ENCODE measurements at regions not wholly inside any gene's neighbourhood (a gene's known extent, or its start where the extent isn't known, plus 50 kb on each side); places are given as distances from the start of the nearest gene placed in this dataset.
"Not testable (repeated sequence)": the region's sequence is repeated elsewhere in the genome, so short reads cannot be mapped to it uniquely, and the experiment has no call there.

DNA sequence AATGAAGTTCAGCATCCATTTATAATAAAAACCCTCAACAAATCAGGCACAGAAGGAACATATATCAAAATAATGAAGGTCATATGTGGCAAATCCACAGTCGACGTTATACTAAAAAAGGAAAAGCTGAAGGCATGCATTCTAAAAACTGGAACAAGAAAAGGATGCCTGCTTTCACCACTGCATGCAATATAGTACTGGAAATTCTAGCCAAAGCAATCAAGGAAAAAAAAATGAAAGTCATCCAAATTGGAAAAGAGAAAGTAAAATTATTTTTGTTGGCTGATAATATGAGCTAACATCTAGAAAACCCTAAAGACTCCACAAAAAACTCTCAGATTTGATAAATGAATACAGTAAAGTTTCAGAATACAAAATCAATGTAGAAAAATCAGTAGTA, 1123.2 kb downstream of the TBL1XR1 start:
- no peak overlapping the region for H3K9ac ChIP-seq (ENCODE audit: low read depth, low read length)
- no peaks in the 10 kb centered on the region for H3K9me3 ChIP-seq (ENCODE audit: insufficient read depth, low read depth, low read length)
- H3K27ac ChIP-seq (ENCODE audit: low read depth, low read length) = no peak overlapping the region
- H3K4me3 ChIP-seq (ENCODE audit: low read length) = no peak overlapping the region
- H3K36me3 ChIP-seq (ENCODE audit: insufficient read depth, low read length) = no peaks in the 10 kb centered on the region
- H3K27me3 ChIP-seq (ENCODE audit: insufficient read depth, low read length) = no peaks in the 10 kb centered on the region
- 97% methylated on average over 2 of the region's 2 CpGs for WGBS
- H3K4me1 ChIP-seq (ENCODE audit: insufficient read depth, low read length) = no peaks in the 10 kb centered on the region

DNA sequence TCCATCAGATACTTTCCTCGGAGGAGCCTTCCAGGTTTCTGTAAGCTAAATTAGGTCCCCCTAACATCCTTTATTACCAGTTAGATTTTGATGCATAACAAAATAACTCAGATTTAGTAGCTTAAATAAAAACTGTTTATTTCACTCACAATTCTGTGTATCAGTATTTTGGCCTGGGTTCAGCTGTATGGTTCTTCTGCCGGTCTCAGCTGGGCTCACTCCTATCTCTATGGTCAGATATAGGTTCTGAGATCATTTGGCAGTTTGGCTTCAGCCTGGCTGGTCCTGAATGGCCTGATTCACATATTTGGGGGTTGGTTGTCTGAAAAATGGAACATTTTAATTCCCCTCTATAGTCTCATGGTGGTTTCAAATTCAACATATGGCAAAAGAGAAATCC, 1125.3 kb downstream of the TBL1XR1 start:
- Histone ChIP-seq H3K36me3 (ENCODE audit: insufficient read depth, low read length) (no peaks in the 10 kb centered on the region), H3K27ac (ENCODE audit: low read depth, low read length) (no peak overlapping the region), H3K9ac (ENCODE audit: low read depth, low read length) (no peak overlapping the region), H3K4me3 (ENCODE audit: low read length) (no peak overlapping the region), H3K4me1 (ENCODE audit: insufficient read depth, low read length) (no peaks in the 10 kb centered on the region), H3K9me3 (ENCODE audit: insufficient read depth, low read depth, low read length) (no peaks in the 10 kb centered on the region), H3K27me3 (ENCODE audit: insufficient read depth, low read length) (no peaks in the 10 kb centered on the region)
- 95% methylated on average over 2 of the region's 2 CpGs for WGBS

DNA sequence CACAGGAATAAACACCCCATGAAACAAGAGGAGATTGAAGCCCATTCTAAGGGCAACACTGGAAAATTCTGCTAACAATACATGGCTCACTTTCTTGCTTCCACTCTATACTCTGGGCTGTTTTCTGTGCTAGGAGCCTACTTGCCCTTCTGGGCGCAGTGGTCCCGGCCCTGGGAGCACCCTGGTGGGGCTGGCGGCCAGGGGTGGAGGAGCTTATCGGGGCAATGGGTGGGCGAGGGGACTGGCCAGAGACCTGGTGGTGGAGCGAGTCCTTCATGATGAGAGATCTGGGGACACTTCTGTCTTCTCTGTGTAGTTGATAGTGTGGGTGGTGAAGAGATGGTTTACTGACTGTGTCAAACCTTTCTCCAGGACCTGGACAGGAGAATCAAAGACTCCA, 1128.5 kb downstream of the TBL1XR1 start:
- Histone ChIP-seq H3K9ac (ENCODE audit: low read depth, low read length) (no peak overlapping the region), H3K4me1 (ENCODE audit: insufficient read depth, low read length) (no peaks in the 10 kb centered on the region), H3K27ac (ENCODE audit: low read depth, low read length) (no peak overlapping the region), H3K27me3 (ENCODE audit: insufficient read depth, low read length) (no peaks in the 10 kb centered on the region), H3K9me3 (ENCODE audit: insufficient read depth, low read depth, low read length) (no peaks in the 10 kb centered on the region), H3K36me3 (ENCODE audit: insufficient read depth, low read length) (no peaks in the 10 kb centered on the region), H3K4me3 (ENCODE audit: low read length) (no peak overlapping the region)
- WGBS = 97% methylated on average over 6 of the region's 6 CpGs

- H3K4me1 ChIP-seq (ENCODE audit: insufficient read depth, low read length) = peaks cover 4% of the 10 kb centered on the region
- H3K4me3 ChIP-seq (ENCODE audit: low read length) = no peak overlapping the region
- H3K9me3 ChIP-seq (ENCODE audit: insufficient read depth, low read depth, low read length) = peaks cover 7% of the 10 kb centered on the region
- no peak overlapping the region for H3K27ac ChIP-seq (ENCODE audit: low read depth, low read length)
- H3K9ac ChIP-seq (ENCODE audit: low read depth, low read length) = no peak overlapping the region
- H3K27me3 ChIP-seq (ENCODE audit: insufficient read depth, low read length) = no peaks in the 10 kb centered on the region
- no peaks in the 10 kb centered on the region for H3K36me3 ChIP-seq (ENCODE audit: insufficient read depth, low read length)
Observed at GRCh38 chr3:176058856-176059255, 1138.4 kb downstream of the TBL1XR1 start.

DNA sequence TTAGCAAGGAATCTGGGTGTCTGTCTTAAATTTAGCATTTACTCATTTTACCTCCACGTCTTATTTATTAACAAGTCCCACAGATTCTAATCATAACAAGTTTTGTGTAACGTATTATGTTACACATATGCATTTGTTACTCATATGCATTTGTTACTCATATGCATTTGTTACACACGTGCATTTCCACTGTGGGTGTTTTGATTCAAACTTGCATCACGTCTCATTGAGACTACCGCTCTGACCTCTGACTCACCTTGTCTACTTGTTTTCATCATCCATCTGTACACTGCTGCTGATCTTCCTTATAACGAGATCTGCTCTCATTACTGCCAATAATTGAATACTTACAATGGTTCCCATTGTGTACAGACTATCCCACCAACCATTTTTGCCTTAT, 1141.4 kb downstream of the TBL1XR1 start:
- Histone ChIP-seq H3K27me3 (ENCODE audit: insufficient read depth, low read length) (no peaks in the 10 kb centered on the region), H3K4me3 (ENCODE audit: low read length) (no peak overlapping the region), H3K9ac (ENCODE audit: low read depth, low read length) (no peak overlapping the region), H3K9me3 (ENCODE audit: insufficient read depth, low read depth, low read length) (peaks cover 4% of the 10 kb centered on the region), H3K36me3 (ENCODE audit: insufficient read depth, low read length) (no peaks in the 10 kb centered on the region), H3K4me1 (ENCODE audit: insufficient read depth, low read length) (peaks cover 4% of the 10 kb centered on the region), H3K27ac (ENCODE audit: low read depth, low read length) (no peak overlapping the region)
- 95% methylated on average over 5 of the region's 6 CpGs for WGBS

GRCh38 chr3:176051766-176052165, 1145.5 kb downstream of the TBL1XR1 start:
- Histone ChIP-seq H3K27me3 (ENCODE audit: insufficient read depth, low read length) (no peaks in the 10 kb centered on the region), H3K9ac (ENCODE audit: low read depth, low read length) (no peak overlapping the region), H3K9me3 (ENCODE audit: insufficient read depth, low read depth, low read length) (no peaks in the 10 kb centered on the region), H3K36me3 (ENCODE audit: insufficient read depth, low read length) (no peaks in the 10 kb centered on the region), H3K4me3 (ENCODE audit: low read length) (no peak overlapping the region), H3K4me1 (ENCODE audit: insufficient read depth, low read length) (no peaks in the 10 kb centered on the region), H3K27ac (ENCODE audit: low read depth, low read length) (no peak overlapping the region)
- 100% methylated on average over 4 of the region's 7 CpGs for WGBS

- no peaks in the 10 kb centered on the region for H3K9me3 ChIP-seq (ENCODE audit: insufficient read depth, low read depth, low read length)
- 88% methylated on average over 2 of the region's 2 CpGs for WGBS
Observed at GRCh38 chr3:176046703-176047102, 1150.6 kb downstream of the TBL1XR1 start.

DNA sequence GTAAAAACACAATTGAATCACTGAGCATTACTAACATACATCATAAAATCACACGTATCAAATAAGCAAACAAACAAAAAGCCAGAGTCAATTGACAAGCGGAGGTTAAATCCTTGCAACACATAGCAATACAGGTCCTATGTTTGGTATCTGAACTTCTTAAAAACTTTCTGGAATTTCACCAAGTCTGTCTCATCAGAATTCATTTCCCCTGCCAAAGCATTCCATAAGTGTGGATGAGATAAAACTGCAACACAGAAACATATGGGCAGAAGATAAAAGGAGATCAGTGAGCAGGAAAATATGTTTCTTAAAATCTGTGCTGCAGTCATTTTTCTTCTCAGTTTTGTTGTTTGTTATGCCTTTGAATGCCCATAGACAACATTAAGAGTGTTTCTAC, 1155.5 kb downstream of the TBL1XR1 start:
- H3K4me3 ChIP-seq (ENCODE audit: low read length) = no peak overlapping the region
- no peaks in the 10 kb centered on the region for H3K4me1 ChIP-seq (ENCODE audit: insufficient read depth, low read length)
- WGBS = 92% methylated on average over 2 of the region's 2 CpGs
- H3K27me3 ChIP-seq (ENCODE audit: insufficient read depth, low read length) = no peaks in the 10 kb centered on the region
- no peaks in the 10 kb centered on the region for H3K36me3 ChIP-seq (ENCODE audit: insufficient read depth, low read length)
- H3K9ac ChIP-seq (ENCODE audit: low read depth, low read length) = no peak overlapping the region
- H3K27ac ChIP-seq (ENCODE audit: low read depth, low read length) = no peak overlapping the region
- no peaks in the 10 kb centered on the region for H3K9me3 ChIP-seq (ENCODE audit: insufficient read depth, low read depth, low read length)

More at GRCh38 chr3:176046703-176047102, 1150.6 kb downstream of the TBL1XR1 start:
- Histone ChIP-seq H3K9ac (ENCODE audit: low read depth, low read length) (no peak overlapping the region), H3K36me3 (ENCODE audit: insufficient read depth, low read length) (no peaks in the 10 kb centered on the region), H3K27me3 (ENCODE audit: insufficient read depth, low read length) (no peaks in the 10 kb centered on the region), H3K4me3 (ENCODE audit: low read length) (no peak overlapping the region), H3K27ac (ENCODE audit: low read depth, low read length) (no peak overlapping the region), H3K4me1 (ENCODE audit: insufficient read depth, low read length) (no peaks in the 10 kb centered on the region)

DNA sequence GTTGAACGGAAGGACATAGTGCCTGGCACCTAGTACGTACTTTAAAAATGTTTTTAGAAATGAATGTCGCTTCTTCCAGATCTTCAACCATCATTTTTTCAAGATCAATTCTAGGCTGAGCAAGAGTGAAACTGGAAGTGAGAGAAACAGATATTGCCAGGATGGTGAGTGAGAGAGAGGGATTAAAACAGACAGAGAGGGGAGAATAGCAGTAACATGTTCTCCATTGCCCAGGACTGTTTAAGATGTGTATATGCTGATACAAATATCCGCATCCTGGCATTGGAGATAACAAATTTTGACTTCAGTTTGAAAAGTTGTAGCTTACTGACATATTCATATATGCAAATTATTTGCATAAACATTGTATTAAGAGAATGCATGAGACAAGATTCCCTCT, 1156.1 kb downstream of the TBL1XR1 start:
- H3K9ac ChIP-seq (ENCODE audit: low read depth, low read length) = no peak overlapping the region
- H3K36me3 ChIP-seq (ENCODE audit: insufficient read depth, low read length) = no peaks in the 10 kb centered on the region
- H3K27me3 ChIP-seq (ENCODE audit: insufficient read depth, low read length) = no peaks in the 10 kb centered on the region
- WGBS = 94% methylated on average over 4 of the region's 4 CpGs
- H3K27ac ChIP-seq (ENCODE audit: low read depth, low read length) = no peak overlapping the region
- H3K4me3 ChIP-seq (ENCODE audit: low read length) = no peak overlapping the region
- H3K9me3 ChIP-seq (ENCODE audit: insufficient read depth, low read depth, low read length) = 0 out of 2 replicates have a peak, but pooled peaks cover 3% of the 10 kb centered on the region
- no peaks in the 10 kb centered on the region for H3K4me1 ChIP-seq (ENCODE audit: insufficient read depth, low read length)

DNA sequence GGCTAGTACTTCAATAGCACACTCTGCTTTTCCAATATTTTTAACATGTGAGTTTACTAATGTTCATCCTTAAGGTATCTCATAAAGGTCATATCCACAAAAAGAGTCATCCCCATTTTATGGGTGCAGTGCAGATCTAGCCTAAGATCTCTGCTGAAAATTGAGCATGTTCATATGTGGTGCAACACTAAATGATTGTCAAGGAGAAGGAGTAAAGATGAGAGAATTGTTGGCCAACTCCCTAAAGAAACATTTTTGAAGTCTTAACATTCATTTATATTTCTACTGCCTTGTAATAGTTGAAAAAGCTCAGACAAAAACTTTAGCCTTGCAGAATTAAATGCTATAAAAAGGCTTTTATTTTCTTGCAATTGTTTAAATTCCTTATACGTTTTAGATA, 1159.6 kb downstream of the TBL1XR1 start:
- H3K9me3 ChIP-seq (ENCODE audit: insufficient read depth, low read depth, low read length) = peaks cover 7% of the 10 kb centered on the region; the same call in 1 of the 2 replicates
- no peaks in the 10 kb centered on the region for H3K36me3 ChIP-seq (ENCODE audit: insufficient read depth, low read length)
- WGBS = no CpG with 5 or more reads among the region's 1 CpG
- no peak overlapping the region for H3K9ac ChIP-seq (ENCODE audit: low read depth, low read length)
- no peaks in the 10 kb centered on the region for H3K4me1 ChIP-seq (ENCODE audit: insufficient read depth, low read length)
- H3K27ac ChIP-seq (ENCODE audit: low read depth, low read length) = no peak overlapping the region
- no peaks in the 10 kb centered on the region for H3K27me3 ChIP-seq (ENCODE audit: insufficient read depth, low read length)
- H3K4me3 ChIP-seq (ENCODE audit: low read length) = no peak overlapping the region

GRCh38 chr3:176032043-176032442, 1165.2 kb downstream of the TBL1XR1 start:
- H3K9me3 ChIP-seq (ENCODE audit: insufficient read depth, low read depth, low read length) = peaks cover 7% of the 10 kb centered on the region; the same call in 1 of the 2 replicates
- H3K4me1 ChIP-seq (ENCODE audit: insufficient read depth, low read length) = no peaks in the 10 kb centered on the region
- H3K27ac ChIP-seq (ENCODE audit: low read depth, low read length) = no peak overlapping the region
- no peaks in the 10 kb centered on the region for H3K27me3 ChIP-seq (ENCODE audit: insufficient read depth, low read length)
- 93% methylated on average over 3 of the region's 4 CpGs for WGBS
- H3K36me3 ChIP-seq (ENCODE audit: insufficient read depth, low read length) = no peaks in the 10 kb centered on the region
- H3K4me3 ChIP-seq (ENCODE audit: low read length) = no peak overlapping the region
- H3K9ac ChIP-seq (ENCODE audit: low read depth, low read length) = no peak overlapping the region

- WGBS = 90% methylated on average over 17 of the region's 20 CpGs
- not testable (repeated sequence) for H3K4me1 ChIP-seq (ENCODE audit: insufficient read depth, low read length); H3K36me3 ChIP-seq (ENCODE audit: insufficient read depth, low read length); H3K27me3 ChIP-seq (ENCODE audit: insufficient read depth, low read length); H3K9me3 ChIP-seq (ENCODE audit: insufficient read depth, low read depth, low read length); H3K27ac ChIP-seq (ENCODE audit: low read depth, low read length); H3K4me3 ChIP-seq (ENCODE audit: low read length)
- 0 out of 2 replicates have a peak overlapping the region, but pooled peaks have one; percentile 31 for H3K9ac ChIP-seq (ENCODE audit: low read depth, low read length)
Observed at GRCh38 chr3:176016203-176016602, 1157.1 kb downstream of the NAALADL2 start.

Measured in HUES64 (cell line).